GM10248 (cell line): ENCODE measurements at regions not wholly inside any gene's neighbourhood (a gene's known extent, or its start where the extent isn't known, plus 50 kb on each side); places are given as distances from the start of the nearest gene placed in this dataset.
"Not testable (repeated sequence)": the region's sequence is repeated elsewhere in the genome, so short reads cannot be mapped to it uniquely, and the experiment has no call there.

Experiments
- CTCF ChIA-PET: fragments of 300-600 bp; sonication (Branson Sonifier 250); formaldehyde crosslinking; extraction: SDS; loops from one replicate; lab custom pipeline; 2021; ENCODE audit warnings: antibody characterized with exemption; lab: Yijun Ruan, JAX
- POLR2A ChIA-PET: fragments of 350-650 bp; sonication (Branson Sonifier 250); formaldehyde crosslinking; extraction: SDS; loops from one replicate; lab custom pipeline; 2020; ENCODE audit warnings: antibody characterized with exemption; lab: Yijun Ruan, JAX
- DNase-seq: peaks from one replicate; pipeline ENCODE4 v3.0.0; 2012; ENCODE audit errors: extremely low spot score
- CTCF ChIP-seq: IDR thresholded peaks from 2 replicates; pipeline ENCODE4 v1.5.1; 2012; ENCODE audit warnings: mild to moderate bottlenecking, low read depth; ENCODE audit errors: extremely low read depth, missing control alignments, control extremely low read depth

- ChIA-PET POLR2A (no interaction called here), CTCF (no interaction called here)
- no peak for TF ChIP-seq CTCF
- no peak for DNase-seq
Observed at GRCh38 chr14:42992930-42993329, 1386.3 kb downstream of the LRFN5 start.

DNA sequence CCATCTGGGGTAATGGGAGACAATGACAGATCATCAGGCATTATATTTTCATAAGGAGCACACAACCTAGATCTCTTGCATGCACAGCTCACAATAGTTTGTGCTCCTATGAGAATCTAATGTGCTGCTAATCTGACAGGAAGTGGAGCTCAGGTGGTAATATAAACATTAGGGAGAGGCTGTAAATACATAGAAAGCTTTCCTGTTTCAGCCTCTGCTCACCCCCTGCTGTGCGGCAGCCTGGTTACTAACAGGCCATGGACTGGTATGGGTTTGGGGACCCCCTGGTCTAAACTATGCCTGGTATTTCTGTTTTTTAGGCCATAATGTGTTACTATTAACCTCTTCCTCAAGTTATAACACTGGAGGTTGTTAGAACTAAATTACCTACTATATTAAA, 1373.7 kb downstream of the LRFN5 start:
- TF ChIP-seq CTCF = no peak
- CTCF ChIA-PET = interaction anchor here (1.6 kb wide), 1 partner anchor 14 kb away, joined by 4 read pairs; no protein-coding TSS in a partner anchor
- no peak for DNase-seq
- POLR2A ChIA-PET = no interaction called here

- CTCF ChIA-PET, DNase-seq, POLR2A ChIA-PET: not testable (repeated sequence)
Observed at GRCh38 chr14:42973171-42973570, 1366.5 kb downstream of the LRFN5 start.

DNA sequence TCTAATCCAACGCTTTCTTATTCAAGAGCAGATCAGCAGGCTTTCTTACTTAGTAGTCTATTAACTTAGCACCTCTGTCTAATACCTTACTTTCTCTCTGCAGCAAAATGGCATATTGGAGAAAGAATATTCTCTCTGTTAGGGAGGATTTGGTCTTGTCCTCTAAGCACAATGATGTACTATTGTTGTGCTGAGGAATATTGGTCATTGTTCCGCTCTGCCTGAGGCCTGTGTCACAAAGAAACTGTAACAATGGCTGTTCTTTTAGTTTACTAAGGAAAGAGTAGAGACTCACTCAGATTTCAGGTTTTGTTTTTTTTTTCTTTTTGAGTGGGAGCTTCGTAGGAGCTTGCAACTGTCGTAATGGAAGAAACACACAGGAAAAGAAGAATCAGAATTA, 1358.8 kb downstream of the LRFN5 start:
- ChIA-PET POLR2A (no interaction called here), CTCF (no interaction called here)
- DNase-seq = no peak
- TF ChIP-seq CTCF = no peak

DNA sequence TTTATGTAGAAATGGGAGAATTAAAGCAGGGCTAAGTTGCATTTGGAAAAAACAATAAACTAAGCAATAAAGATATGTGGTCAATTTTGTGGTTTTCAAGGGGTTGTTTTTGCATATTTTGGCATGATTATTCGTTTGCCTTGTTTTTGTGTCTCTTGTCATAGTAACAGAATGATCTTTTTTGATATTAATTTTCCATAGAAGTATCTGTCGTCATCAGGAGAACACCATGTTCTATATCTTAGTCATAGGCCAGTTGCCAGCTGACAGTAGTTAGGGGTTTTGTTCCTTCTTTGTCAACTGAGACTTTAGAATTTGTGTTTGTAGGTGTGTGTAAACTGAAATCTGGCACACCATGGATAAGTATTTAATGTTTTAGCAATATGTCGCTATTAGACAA, 1354.8 kb downstream of the LRFN5 start:
- DNase-seq = no peak
- ChIA-PET CTCF (no interaction called here), POLR2A (no interaction called here)
- TF ChIP-seq CTCF = no peak

- ChIA-PET POLR2A (no interaction called here), CTCF (no interaction called here)
- TF ChIP-seq CTCF = no peak
- no peak for DNase-seq
Observed at GRCh38 chr14:42950363-42950762, 1343.7 kb downstream of the LRFN5 start.

- POLR2A ChIA-PET = no interaction called here
- no peak for TF ChIP-seq CTCF
- DNase-seq = no peak
- CTCF ChIA-PET = no interaction called here
Observed at GRCh38 chr14:42947991-42948390, 1341.3 kb downstream of the LRFN5 start.

GRCh38 chr14:42944284-42944683, 1337.6 kb downstream of the LRFN5 start:
- ChIA-PET POLR2A (no interaction called here), CTCF (no interaction called here)
- TF ChIP-seq CTCF = no peak
- no peak for DNase-seq
